Astrocyte (in vitro differentiated cells and primary cell): ENCODE measurements at regions not wholly inside any gene's neighbourhood (a gene's known extent, or its start where the extent isn't known, plus 50 kb on each side); places are given as distances from the start of the nearest gene placed in this dataset.

ENCODE experiments used
- EZH2 ChIP-seq: IDR thresholded peaks from 2 replicates; pipeline ENCODE4 v1.6.1; 2012; ENCODE audit warnings: mild to moderate bottlenecking, low read length, inconsistent platforms; ENCODE audit not compliant: insufficient read depth
- TF ChIP-seq, protein P1 (sequence below): IDR thresholded peaks from 2 replicates; pipeline ENCODE4 v1.5.1; 2011; ENCODE audit warnings: low read depth, mild to moderate bottlenecking, inconsistent platforms, low read length, moderate library complexity; ENCODE audit not compliant: insufficient read depth

DNA sequence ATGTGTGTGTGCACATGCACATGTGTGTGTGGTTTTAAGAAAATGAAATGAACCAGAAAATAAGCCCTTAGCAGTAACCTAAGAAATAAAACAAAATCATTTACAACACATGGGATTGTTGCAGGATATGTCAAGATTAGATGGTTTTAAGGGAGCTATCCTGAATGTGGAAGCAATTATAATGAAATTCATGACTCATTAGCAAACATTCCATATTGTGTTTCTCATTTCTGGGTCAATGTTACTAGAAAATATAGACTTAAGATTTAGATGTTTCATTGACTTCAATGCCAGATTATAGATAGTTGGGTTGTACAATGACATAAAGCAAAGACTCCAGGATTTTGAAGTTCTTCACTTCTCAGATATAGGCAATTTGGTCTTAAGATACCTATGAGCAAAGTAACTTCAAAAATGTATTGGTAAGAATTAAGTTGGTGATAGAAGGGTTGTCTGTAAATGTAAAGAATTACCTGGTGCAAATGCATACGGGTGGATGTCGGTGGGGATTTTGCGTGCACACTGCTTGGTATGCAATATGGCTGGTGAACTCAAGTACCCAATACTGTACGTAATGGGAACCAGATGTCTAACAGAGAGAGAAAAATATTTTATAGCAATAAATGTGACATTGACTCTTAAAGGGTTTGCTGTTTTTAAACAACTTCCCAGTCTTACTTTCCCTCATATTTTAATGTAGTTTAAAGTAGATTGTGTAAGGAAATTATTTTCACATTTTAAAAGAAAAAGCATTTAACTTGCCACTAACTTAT is 53.9 kb upstream of the NR2F2 start:
- TF ChIP-seq EZH2, result no peak
- TF ChIP-seq, protein P1, sequence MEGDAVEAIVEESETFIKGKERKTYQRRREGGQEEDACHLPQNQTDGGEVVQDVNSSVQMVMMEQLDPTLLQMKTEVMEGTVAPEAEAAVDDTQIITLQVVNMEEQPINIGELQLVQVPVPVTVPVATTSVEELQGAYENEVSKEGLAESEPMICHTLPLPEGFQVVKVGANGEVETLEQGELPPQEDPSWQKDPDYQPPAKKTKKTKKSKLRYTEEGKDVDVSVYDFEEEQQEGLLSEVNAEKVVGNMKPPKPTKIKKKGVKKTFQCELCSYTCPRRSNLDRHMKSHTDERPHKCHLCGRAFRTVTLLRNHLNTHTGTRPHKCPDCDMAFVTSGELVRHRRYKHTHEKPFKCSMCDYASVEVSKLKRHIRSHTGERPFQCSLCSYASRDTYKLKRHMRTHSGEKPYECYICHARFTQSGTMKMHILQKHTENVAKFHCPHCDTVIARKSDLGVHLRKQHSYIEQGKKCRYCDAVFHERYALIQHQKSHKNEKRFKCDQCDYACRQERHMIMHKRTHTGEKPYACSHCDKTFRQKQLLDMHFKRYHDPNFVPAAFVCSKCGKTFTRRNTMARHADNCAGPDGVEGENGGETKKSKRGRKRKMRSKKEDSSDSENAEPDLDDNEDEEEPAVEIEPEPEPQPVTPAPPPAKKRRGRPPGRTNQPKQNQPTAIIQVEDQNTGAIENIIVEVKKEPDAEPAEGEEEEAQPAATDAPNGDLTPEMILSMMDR, result no peak
